GM12874 (cell line): ENCODE measurements at regions not wholly inside any gene's neighbourhood (a gene's known extent, or its start where the extent isn't known, plus 50 kb on each side); places are given as distances from the start of the nearest gene placed in this dataset.

ENCODE experiments used
- TF ChIP-seq, protein P1 (sequence below): IDR thresholded peaks from 2 replicates; pipeline ENCODE4 v1.5.1; 2011; ENCODE audit warnings: low read depth, mild to moderate bottlenecking, control low read depth, low read length, moderate library complexity; ENCODE audit not compliant: insufficient read depth

- TF ChIP-seq, protein P1, sequence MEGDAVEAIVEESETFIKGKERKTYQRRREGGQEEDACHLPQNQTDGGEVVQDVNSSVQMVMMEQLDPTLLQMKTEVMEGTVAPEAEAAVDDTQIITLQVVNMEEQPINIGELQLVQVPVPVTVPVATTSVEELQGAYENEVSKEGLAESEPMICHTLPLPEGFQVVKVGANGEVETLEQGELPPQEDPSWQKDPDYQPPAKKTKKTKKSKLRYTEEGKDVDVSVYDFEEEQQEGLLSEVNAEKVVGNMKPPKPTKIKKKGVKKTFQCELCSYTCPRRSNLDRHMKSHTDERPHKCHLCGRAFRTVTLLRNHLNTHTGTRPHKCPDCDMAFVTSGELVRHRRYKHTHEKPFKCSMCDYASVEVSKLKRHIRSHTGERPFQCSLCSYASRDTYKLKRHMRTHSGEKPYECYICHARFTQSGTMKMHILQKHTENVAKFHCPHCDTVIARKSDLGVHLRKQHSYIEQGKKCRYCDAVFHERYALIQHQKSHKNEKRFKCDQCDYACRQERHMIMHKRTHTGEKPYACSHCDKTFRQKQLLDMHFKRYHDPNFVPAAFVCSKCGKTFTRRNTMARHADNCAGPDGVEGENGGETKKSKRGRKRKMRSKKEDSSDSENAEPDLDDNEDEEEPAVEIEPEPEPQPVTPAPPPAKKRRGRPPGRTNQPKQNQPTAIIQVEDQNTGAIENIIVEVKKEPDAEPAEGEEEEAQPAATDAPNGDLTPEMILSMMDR = no peak
These were observed 819.2 kb downstream of the SATB2 start for GRCh38 chr2:198638577-198638976.

DNA sequence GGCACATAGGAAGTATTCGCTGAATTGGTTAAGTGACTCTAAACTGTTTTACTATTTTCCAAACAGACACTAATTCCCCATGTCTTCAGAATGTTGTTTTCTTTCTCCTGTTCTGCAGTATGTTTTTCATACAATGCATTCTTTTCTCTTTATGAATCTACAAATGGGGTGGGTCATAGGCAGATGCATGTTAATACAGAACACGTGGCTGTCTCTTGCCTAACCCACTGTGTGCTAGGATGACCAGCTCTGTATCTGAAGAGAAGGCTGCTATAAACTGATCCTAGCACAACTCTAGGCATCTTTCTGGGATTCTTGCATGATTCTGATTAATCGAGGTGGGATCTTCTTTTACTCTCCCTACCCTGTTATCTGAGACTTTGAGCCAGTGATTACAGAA, 826.0 kb downstream of the PLCL1 start:
- TF ChIP-seq, protein P1 = no peak

DNA sequence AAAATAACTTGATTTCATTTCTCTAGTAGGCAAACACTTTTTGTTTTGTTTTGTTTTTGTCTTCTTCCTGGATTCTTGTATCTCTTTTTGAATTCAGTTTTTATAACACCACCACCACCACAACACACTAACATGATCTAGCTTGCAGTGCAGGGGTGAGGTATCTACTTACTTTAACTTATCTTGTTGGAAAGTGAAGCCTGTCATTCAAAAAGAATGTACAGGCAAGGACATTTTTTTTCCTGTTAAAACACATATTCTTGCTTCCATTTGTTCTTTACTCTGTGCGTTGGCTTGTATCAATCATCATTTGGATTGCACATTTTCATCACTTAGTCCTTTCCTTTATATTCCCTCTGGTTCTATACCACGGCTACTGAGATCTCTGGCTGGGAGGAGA, 824.2 kb downstream of the PLCL1 start:
- TF ChIP-seq, protein P1 = no peak

DNA sequence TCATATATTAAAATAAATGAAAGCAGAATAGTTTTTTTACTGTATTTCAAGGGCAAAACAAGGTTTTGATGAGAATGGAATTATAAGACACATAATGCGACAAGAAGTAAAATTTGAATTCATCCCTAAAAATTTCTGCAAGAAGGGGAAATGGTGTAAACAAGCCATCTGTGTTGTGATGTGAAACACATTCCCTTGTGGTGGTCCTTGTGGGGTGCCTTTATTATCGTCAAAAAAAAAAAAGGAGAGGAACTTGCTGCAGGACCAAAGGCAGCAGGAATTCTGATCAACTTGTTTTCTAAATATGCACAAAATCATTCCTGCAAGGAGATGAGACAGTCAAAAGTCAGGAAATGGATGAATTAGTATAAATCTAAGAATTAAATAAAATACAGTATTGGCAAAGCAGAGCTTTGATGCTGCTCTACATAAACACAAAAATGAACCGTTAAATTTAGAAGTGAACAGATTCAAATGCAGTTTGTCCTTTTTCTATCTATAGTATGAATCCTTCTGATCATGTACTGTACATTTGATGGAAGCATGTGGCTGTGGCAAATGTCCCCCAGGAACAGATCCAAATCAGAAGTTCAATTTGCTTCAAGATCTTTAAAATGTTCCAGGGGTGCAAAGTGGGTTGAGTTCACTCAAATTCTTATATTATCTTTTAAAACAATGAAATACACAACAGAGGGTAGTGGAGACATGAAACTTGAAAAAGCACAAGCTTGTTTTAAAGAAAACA, 818.8 kb downstream of the PLCL1 start:
- TF ChIP-seq, protein P1 = no peak

GRCh38 chr2:198615972-198616371, 811.6 kb downstream of the PLCL1 start:
- TF ChIP-seq, protein P1 = no peak

DNA sequence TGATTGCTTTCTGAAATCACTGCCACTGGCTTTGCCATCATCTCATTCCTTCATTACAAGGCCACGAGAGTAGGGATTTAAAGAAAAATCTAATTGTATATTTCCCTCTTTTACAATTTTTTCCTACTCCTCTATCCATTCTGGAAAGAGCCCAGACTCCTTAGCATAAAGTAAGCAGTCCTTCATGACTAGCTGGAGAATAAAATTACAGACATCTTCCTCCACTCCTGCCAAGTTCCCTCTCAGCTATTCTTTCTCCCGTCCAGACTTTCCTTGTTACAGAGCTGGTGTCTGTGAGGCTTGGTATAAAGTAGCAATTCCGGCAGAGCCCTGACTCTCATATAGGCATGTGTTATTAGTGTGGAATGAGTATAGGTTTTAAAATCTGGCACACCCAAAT, 806.8 kb downstream of the PLCL1 start:
- TF ChIP-seq, protein P1 = no peak

DNA sequence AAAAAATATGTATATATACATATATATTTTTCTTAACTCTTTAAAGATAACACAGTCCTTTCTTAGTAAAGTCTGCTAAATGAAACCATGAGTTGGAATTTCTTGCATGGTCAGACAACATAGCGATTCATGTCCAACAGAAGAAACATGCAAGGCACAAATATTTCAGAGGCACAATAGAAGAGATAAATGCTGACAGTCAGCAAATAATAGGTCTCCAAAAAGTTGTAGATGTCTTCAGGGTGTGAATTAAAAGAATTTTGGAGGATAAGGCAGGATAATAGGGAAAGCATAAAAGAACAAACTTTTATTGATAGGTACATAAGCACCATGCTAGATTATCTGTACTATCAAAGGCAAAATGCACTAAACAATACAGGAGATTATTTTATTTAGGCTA, 800.2 kb downstream of the PLCL1 start:
- TF ChIP-seq, protein P1 = no peak
